K562 (cell line): ENCODE measurements at regions not wholly inside any gene's neighbourhood (a gene's known extent, or its start where the extent isn't known, plus 50 kb on each side); places are given as distances from the start of the nearest gene placed in this dataset.

Source experiments
- ATAC-seq: fragments of 200-7000 bp; cut with Tn5 transposase; 3 replicates; pipeline ENCODE4 v1.9.1; 2020; ENCODE audit warnings: moderate library complexity
- BruUV-seq: library from RNA; stranded (reverse); fragments of 400-500 nt; replicated peaks from 2 replicates; lab custom pipeline; 2021; lab: Mats Ljungman, UMichigan
- CTCF ChIA-PET: fragments of 300-600 bp; formaldehyde crosslinking; extraction: SDS; loops from one replicate; lab custom pipeline; 2021; ENCODE audit warnings: low intra/inter-chr PET ratio; lab: Yijun Ruan, JAX
- POLR2A ChIA-PET: fragments of 300-600, 350-650 bp; sonication (Branson Sonifier 250); formaldehyde crosslinking; extraction: SDS; loops from one replicate; lab custom pipeline; 2021; ENCODE audit warnings: antibody characterized with exemption, inconsistent platforms; lab: Yijun Ruan, JAX
- DNase-seq, 4 experiments: peaks; one replicate each; pipeline versions ENCODE4 v3.0.0 to v3.0.0-alpha.2; 2011 to 2018; ENCODE audit warnings: low spot score in 3 of 4, mixed read lengths in 3 of 4; ENCODE audit errors: extremely low read depth in 1 of 4
- FAIRE-seq: peaks from 2 replicates; lab custom pipeline; 2011; peaks lifted over from hg19 to GRCh38; lab: Jason Lieb, UNC
- H2AFZ ChIP-seq: 2 replicates; pipeline ENCODE4 v1.6.0; 2011; ENCODE audit warnings: low read depth, low read length, control low read depth, inconsistent platforms
- H3K27ac ChIP-seq: fragments of 200-600 bp; 3 replicates; pipeline ENCODE4 v1.8.0; 2011; ENCODE audit warnings: low read depth, mild to moderate bottlenecking, control low read depth, inconsistent platforms, low read length, moderate library complexity, mixed read lengths; ENCODE audit errors: extremely low read depth
- H3K27me3 ChIP-seq, 2 experiments: fragments of 300-600 bp in 1 of 2; 2 replicates in 1 of 2; 3 replicates in 1 of 2; pipeline versions ENCODE4 v1.6.0 to v1.8.0; 2011; ENCODE audit warnings: inconsistent platforms in 2 of 2, low read length in 2 of 2, mild to moderate bottlenecking in 1 of 2, mixed read lengths in 1 of 2, moderate library complexity in 1 of 2; ENCODE audit not compliant: control insufficient read depth in 2 of 2, insufficient read depth in 2 of 2
- H3K36me3 ChIP-seq: fragments of 300-600 bp; 3 replicates; pipeline ENCODE4 v1.8.0; 2011; ENCODE audit warnings: mild to moderate bottlenecking, low read length, inconsistent platforms; ENCODE audit not compliant: control insufficient read depth, insufficient read depth
- H3K4me1 ChIP-seq, 2 experiments: fragments of 200-600 bp in 1 of 2; replicated peaks in 1 of 2; 2 replicates in 1 of 2; 3 replicates in 1 of 2; pipeline versions ENCODE4 v1.5.1 to v1.8.0; 2011; ENCODE audit warnings: inconsistent platforms in 2 of 2, low read length in 2 of 2, mild to moderate bottlenecking in 1 of 2, mixed read lengths in 1 of 2, moderate library complexity in 1 of 2; ENCODE audit not compliant: control insufficient read depth in 2 of 2, insufficient read depth in 2 of 2
- H3K4me2 ChIP-seq: 2 replicates; pipeline ENCODE4 v1.6.1; 2011; ENCODE audit warnings: low read length, control low read depth, inconsistent platforms, mixed read lengths; ENCODE audit not compliant: insufficient read depth
- H3K4me3 ChIP-seq: fragments of 200-600 bp; sonication (generic), shearing (Covaris generic); 2 replicates; pipeline ENCODE4 v1.5.1; 2016; ENCODE audit warnings: control low read depth, inconsistent platforms
- H3K79me2 ChIP-seq: fragments of 200-600 bp; 3 replicates; pipeline ENCODE4 v1.8.0; 2011; ENCODE audit warnings: low read length, inconsistent platforms; ENCODE audit not compliant: control insufficient read depth, insufficient read depth
- H3K9ac ChIP-seq, 2 experiments: 2 replicates each; pipeline versions ENCODE4 v1.6.0 to v1.6.1; 2011; ENCODE audit warnings: low read depth in 2 of 2, low read length in 2 of 2, control low read depth in 1 of 2, inconsistent platforms in 1 of 2, mild to moderate bottlenecking in 1 of 2, mixed read lengths in 1 of 2; ENCODE audit not compliant: insufficient read depth in 1 of 2
- H3K9me1 ChIP-seq: one replicate; pipeline ENCODE4 v1.6.0; 2011; ENCODE audit warnings: inconsistent platforms, mild to moderate bottlenecking, low read length, moderate library complexity; ENCODE audit not compliant: control insufficient read depth, insufficient read depth
- H3K9me3 ChIP-seq: replicated peaks from 2 replicates; pipeline ENCODE4 v1.5.1; 2011; ENCODE audit warnings: low read depth, low read length, inconsistent platforms; ENCODE audit not compliant: control insufficient read depth, insufficient read depth
- H4K20me1 ChIP-seq: replicated peaks from 2 replicates; pipeline ENCODE4 v1.6.1; 2011; ENCODE audit warnings: low read length, inconsistent platforms, mixed read lengths; ENCODE audit not compliant: control insufficient read depth, insufficient read depth
- BMI1 ChIP-seq: fragments of 150-350 bp; IDR thresholded peaks from 2 replicates; pipeline ENCODE4 v1.6.1; 2014; ENCODE audit warnings: low read length
- CEBPB ChIP-seq: fragments of 450-650 bp; IDR thresholded peaks from 2 replicates; pipeline ENCODE4 v1.6.1; 2016; ENCODE audit warnings: missing genetic modification characterization, missing compliant biosample characterization
- DACH1 ChIP-seq: fragments of 450-650 bp; IDR thresholded peaks from 2 replicates; pipeline ENCODE4 v1.6.1; 2018; ENCODE audit not compliant: partially characterized antibody
- DIDO1 ChIP-seq: fragments of 450-650 bp; IDR thresholded peaks from 2 replicates; pipeline ENCODE4 v1.6.1; 2016; ENCODE audit warnings: low read depth, missing biosample characterization, missing genetic modification characterization
- DMBX1 ChIP-seq: fragments of 250-450 bp; sonication (Bioruptor Pico); IDR thresholded peaks from 2 replicates; pipeline ENCODE4 v1.8.0; 2022; ENCODE audit warnings: inconsistent platforms, mild to moderate bottlenecking, moderate library complexity, borderline replicate concordance
- EP300 ChIP-seq: IDR thresholded peaks from 2 replicates; pipeline ENCODE4 v1.6.1; 2012; ENCODE audit warnings: low read length, improper control_type of control experiment
- ETS2 ChIP-seq: IDR thresholded peaks from 2 replicates; pipeline ENCODE4 v1.6.1; 2016; ENCODE audit warnings: borderline replicate concordance, missing genetic modification characterization, mild to moderate bottlenecking, moderate library complexity, missing compliant biosample characterization; ENCODE audit not compliant: poor library complexity, severe bottlenecking
- NEUROD1 ChIP-seq: fragments of 150-350 bp; IDR thresholded peaks from 2 replicates; pipeline ENCODE4 v1.6.1; 2014; ENCODE audit warnings: borderline replicate concordance, low read length, low read depth; ENCODE audit not compliant: partially characterized antibody
- POLR3G ChIP-seq: IDR thresholded peaks from 2 replicates; pipeline ENCODE4 v1.6.1; 2011; ENCODE audit not compliant: insufficient read length, insufficient replicate concordance; ENCODE audit errors: extremely low read depth
- POU5F1 ChIP-seq: fragments of 150-350 bp; IDR thresholded peaks from 2 replicates; pipeline ENCODE4 v1.6.1; 2014; ENCODE audit warnings: borderline replicate concordance, low read length, low read depth, mild to moderate bottlenecking; ENCODE audit not compliant: partially characterized antibody
- SRSF9 ChIP-seq: fragments of 200-400 bp; formaldehyde crosslinking; IDR thresholded peaks from 2 replicates; pipeline ENCODE4 v1.6.1; 2017; ENCODE audit warnings: low read depth, low read length, borderline replicate concordance
- TAF7 ChIP-seq: fragments of 450-650 bp; IDR thresholded peaks from 2 replicates; pipeline ENCODE4 v1.6.1; 2016; ENCODE audit warnings: missing genetic modification characterization, missing compliant biosample characterization
- ZBTB43 ChIP-seq: sonication (generic); formaldehyde crosslinking; IDR thresholded peaks from 2 replicates; pipeline ENCODE4 v1.8.0; 2023; ENCODE audit warnings: mild to moderate bottlenecking, missing genetic modification reagents
- WGBS: fragments of 100-300 bp; shearing (Covaris generic); methylation state at CpG from one replicate; pipeline ENCODE4 v1.1.6; 2016; ENCODE audit warnings: low coverage, mixed read lengths; ENCODE audit not compliant: insufficient coverage; ENCODE audit errors: missing lambda C conversion rate; 5-methylcytosine and 5-hydroxymethylcytosine counted together
- in situ Hi-C: fragments of 300-500 bp; cut with MboI; formaldehyde crosslinking; loops from 4 replicates; pipeline ENCODE4 v1.15.0; 2018; ENCODE audit warnings: inconsistent platforms, mixed read lengths
- intact Hi-C: fragments of 100-400 bp; cut with micrococcal nuclease; formaldehyde crosslinking; loops from 2 replicates; pipeline ENCODE4 v1.14.2; 2022
- TF ChIP-seq, protein P1 (sequence below): sonication (generic); formaldehyde crosslinking; IDR thresholded peaks from 2 replicates; pipeline ENCODE4 v1.8.0; 2022; ENCODE audit warnings: mild to moderate bottlenecking, low read depth, missing genetic modification reagents

GRCh38 chr11:87974797-87975196, 200.4 kb downstream of the RAB38 start:
- Histone ChIP-seq H3K79me2 (no peaks in the 10 kb centered on the region), H3K27me3 (no peaks in the 10 kb centered on the region), H3K4me1 (no peaks in the 10 kb centered on the region), H3K9ac (no peak overlapping the region), H3K27ac (no peak overlapping the region), H3K9me3 (no peaks in the 10 kb centered on the region), H4K20me1 (no peaks in the 10 kb centered on the region), H3K36me3 (no peaks in the 10 kb centered on the region), H3K9me1 (no peaks in the 10 kb centered on the region), H3K4me2 (no peak overlapping the region), H3K4me3 (no peak overlapping the region)
- DNase-seq (no peak), ATAC-seq (no peak), FAIRE-seq (no peak)
- in situ Hi-C loops = no loop called here
- CTCF ChIA-PET = no interaction called here
- 0% methylated on average over 3 of the region's 3 CpGs for WGBS
- POLR2A ChIA-PET = no interaction called here
- no TSS peak for BruUV-seq
- TF ChIP-seq DIDO1 (tag) = no peak
- no peak for TF ChIP-seq BMI1
- TF ChIP-seq, all 486 proteins: peak for 0
- intact Hi-C loops = no loop called here
- H2AFZ ChIP-seq = no peak overlapping the region

- H3K27ac ChIP-seq = no peak overlapping the region
- no peak overlapping the region for H3K9ac ChIP-seq
- CTCF ChIA-PET = no interaction called here
- WGBS = 0% methylated on average over 4 of the region's 4 CpGs
- H3K4me2 ChIP-seq = no peak overlapping the region
- in situ Hi-C loops (no loop called here), intact Hi-C loops (no loop called here)
- H3K4me3 ChIP-seq = no peak overlapping the region
- no peak for FAIRE-seq
- POLR2A ChIA-PET = no interaction called here
- no peak overlapping the region for H2AFZ ChIP-seq
- H3K36me3 ChIP-seq = no peaks in the 10 kb centered on the region
- H3K79me2 ChIP-seq = no peaks in the 10 kb centered on the region
- H3K4me1 ChIP-seq = no peaks in the 10 kb centered on the region
- H3K9me3 ChIP-seq = no peaks in the 10 kb centered on the region
- no peak for DNase-seq
- H3K27me3 ChIP-seq = no peaks in the 10 kb centered on the region
- ATAC-seq = no peak
- H4K20me1 ChIP-seq = no peaks in the 10 kb centered on the region
- BruUV-seq = no TSS peak
- no peaks in the 10 kb centered on the region for H3K9me1 ChIP-seq
- TF ChIP-seq DMBX1 = no peak
- no peak for TF ChIP-seq SRSF9
- TF ChIP-seq NEUROD1 = no peak
- no peak for TF ChIP-seq POU5F1
- TF ChIP-seq CEBPB (tag) = no peak
- TF ChIP-seq ETS2 = no peak
- no peak for TF ChIP-seq POLR3G
- no peak for TF ChIP-seq DACH1
- no peak for TF ChIP-seq TAF7 (tag)
- TF ChIP-seq EP300 = no peak
- TF ChIP-seq, protein P1, sequence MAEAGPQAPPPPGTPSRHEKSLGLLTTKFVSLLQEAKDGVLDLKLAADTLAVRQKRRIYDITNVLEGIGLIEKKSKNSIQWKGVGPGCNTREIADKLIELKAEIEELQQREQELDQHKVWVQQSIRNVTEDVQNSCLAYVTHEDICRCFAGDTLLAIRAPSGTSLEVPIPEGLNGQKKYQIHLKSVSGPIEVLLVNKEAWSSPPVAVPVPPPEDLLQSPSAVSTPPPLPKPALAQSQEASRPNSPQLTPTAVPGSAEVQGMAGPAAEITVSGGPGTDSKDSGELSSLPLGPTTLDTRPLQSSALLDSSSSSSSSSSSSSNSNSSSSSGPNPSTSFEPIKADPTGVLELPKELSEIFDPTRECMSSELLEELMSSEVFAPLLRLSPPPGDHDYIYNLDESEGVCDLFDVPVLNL (CRISPR knock-in tag) = no peak
- TF ChIP-seq ZBTB43 (CRISPR knock-in tag) = no peak
These were observed 203.1 kb downstream of the RAB38 start for GRCh38 chr11:87972133-87972532.
